ENCODE measurements at regions not wholly inside any gene's neighbourhood (a gene's known extent, or its start where the extent isn't known, plus 50 kb on each side); places are given as distances from the start of the nearest gene placed in this dataset.

GRCh38 chr2:14245901-14246300 is 386.6 kb upstream of the LRATD1 start:
- no peaks in the 10 kb centered on the region for H4K20me1 ChIP-seq (ENCODE audit: control insufficient read depth, insufficient read depth, insufficient read length)
- no peak overlapping the region for H2BK15ac ChIP-seq (ENCODE audit: low read depth, low read length)
- H3K23me2 ChIP-seq (ENCODE audit: insufficient read length, low read depth, low read length, poor library complexity, severe bottlenecking) = no peaks in the 10 kb centered on the region
- no peak overlapping the region for H2AFZ ChIP-seq (ENCODE audit: low read length)
- Mint-ChIP-seq H3K27ac (no peak overlapping the region), H3K36me3 (ENCODE audit: insufficient read depth in 1 of 3, low read depth in 3 of 3) (no peaks in the 10 kb centered on the region), H3K9me3 (peaks cover 0 to 5% of the 10 kb centered on the region in 2 experiments; a peak in 2 of 5 replicates), H3K4me1 (peaks cover 0 to 1% of the 10 kb centered on the region in 2 experiments; a peak in 1 of 4 replicates), H3K4me3 (no peak overlapping the region), H3K27me3 (ENCODE audit: low read depth) (no peaks in the 10 kb centered on the region)
- no peak overlapping the region for H3K4me2 ChIP-seq (ENCODE audit: insufficient read depth, insufficient read length, low read length)
- no peak overlapping the region for H4K5ac ChIP-seq (ENCODE audit: insufficient read length, low read depth, low read length)
- no peaks in the 10 kb centered on the region for H3K79me2 ChIP-seq (ENCODE audit: insufficient read depth, low read length)
- no peak overlapping the region for H4K91ac ChIP-seq (ENCODE audit: insufficient read length, low read depth, low read length)
- no peak for DNase-seq
- no peak overlapping the region for H3K18ac ChIP-seq (ENCODE audit: insufficient read length, low read depth, low read length)
- no peaks in the 10 kb centered on the region for H3K79me1 ChIP-seq (ENCODE audit: insufficient read depth, low read depth, low read length, poor library complexity, severe bottlenecking)
- H3K9ac ChIP-seq (ENCODE audit: extremely low read depth, insufficient read length, low read length) = no peak overlapping the region
- no peak overlapping the region for H3K4ac ChIP-seq (ENCODE audit: low read depth, low read length)
- TF ChIP-seq CTCF (conservative IDR thresholded peaks at IDR 0.05) = no peak
- no peak overlapping the region for H4K8ac ChIP-seq (replicated peaks; ENCODE audit: insufficient read length, low read depth, low read length)
- no peaks in the 10 kb centered on the region for H3K4me1 ChIP-seq (ENCODE audit: insufficient read depth, low read length)
- no peak overlapping the region for H3K23ac ChIP-seq (ENCODE audit: insufficient read length, low read depth, low read length)
- H3K9me3 ChIP-seq (ENCODE audit: control insufficient read depth, low read depth, low read length) = no peaks in the 10 kb centered on the region
- H3K27ac ChIP-seq (ENCODE audit: insufficient read length, low read depth, low read length) = no peak overlapping the region
- no peak overlapping the region for H2BK120ac ChIP-seq (ENCODE audit: low read depth, low read length, poor library complexity, severe bottlenecking)
- H2AK5ac ChIP-seq (ENCODE audit: insufficient read length, low read length) = no peak overlapping the region
- no peak overlapping the region for H2BK5ac ChIP-seq (ENCODE audit: insufficient read length, low read length)
- no peak overlapping the region for H3K56ac ChIP-seq (ENCODE audit: insufficient read length, low read depth, low read length)
- no peak overlapping the region for H3T11ph ChIP-seq (ENCODE audit: low read length)
- H2BK12ac ChIP-seq (ENCODE audit: insufficient read length, low read depth, low read length) = no peak overlapping the region
- H2BK20ac ChIP-seq (ENCODE audit: low read depth, low read length, poor library complexity, severe bottlenecking) = no peak overlapping the region
- no peaks in the 10 kb centered on the region for H3K27me3 ChIP-seq (ENCODE audit: insufficient read depth, low read length)
- no peak overlapping the region for H3K14ac ChIP-seq (ENCODE audit: insufficient read depth, low read length)
